ENCODE measurements at regions not wholly inside any gene's neighbourhood (a gene's known extent, or its start where the extent isn't known, plus 50 kb on each side); places are given as distances from the start of the nearest gene placed in this dataset.

- TF ChIP-seq CTCF (IDR thresholded peaks at IDR 0.05; ENCODE audit: low read depth, low read length, missing control alignments), result no peak
- no peak for DNase-seq (ENCODE audit: extremely low read depth, low read depth)
- H3K4me3 ChIP-seq (replicated peaks; ENCODE audit: low read depth, low read length), result no peak overlapping the region
Observed at GRCh38 chr10:118914629-118915028, 114.9 kb upstream of the NANOS1 start.

GRCh38 chr10:118915161-118915560 lies 114.4 kb upstream of the NANOS1 start:
- no peak overlapping the region for H3K4me3 ChIP-seq (replicated peaks; ENCODE audit: low read depth, low read length)
- no peak for TF ChIP-seq CTCF (IDR thresholded peaks at IDR 0.05; ENCODE audit: low read depth, low read length, missing control alignments)
- no peak for DNase-seq (ENCODE audit: extremely low read depth, low read depth)

- TF ChIP-seq CTCF (IDR thresholded peaks at IDR 0.05; ENCODE audit: low read depth, low read length, missing control alignments), result no peak
- DNase-seq (ENCODE audit: extremely low read depth, low read depth), result no peak
- no peak overlapping the region for H3K4me3 ChIP-seq (replicated peaks; ENCODE audit: low read depth, low read length)
Observed at GRCh38 chr10:118916777-118917176, 112.7 kb upstream of the NANOS1 start.

- H3K4me3 ChIP-seq (replicated peaks; ENCODE audit: low read depth, low read length), result no peak overlapping the region
- no peak for DNase-seq (ENCODE audit: extremely low read depth, low read depth)
- TF ChIP-seq CTCF (IDR thresholded peaks at IDR 0.05; ENCODE audit: low read depth, low read length, missing control alignments), result no peak
Observed at GRCh38 chr10:118917701-118918100, 111.8 kb upstream of the NANOS1 start.

GRCh38 chr10:118918116-118918515 lies 111.4 kb upstream of the NANOS1 start:
- no peak overlapping the region for H3K4me3 ChIP-seq (replicated peaks; ENCODE audit: low read depth, low read length)
- no peak for DNase-seq (ENCODE audit: extremely low read depth, low read depth)
- TF ChIP-seq CTCF (IDR thresholded peaks at IDR 0.05; ENCODE audit: low read depth, low read length, missing control alignments), result no peak

- no peak overlapping the region for H3K4me3 ChIP-seq (replicated peaks; ENCODE audit: low read depth, low read length)
- no peak for TF ChIP-seq CTCF (IDR thresholded peaks at IDR 0.05; ENCODE audit: low read depth, low read length, missing control alignments)
- DNase-seq (ENCODE audit: extremely low read depth, low read depth), result no peak
Observed at GRCh38 chr10:118918587-118918986, 110.9 kb upstream of the NANOS1 start.

- TF ChIP-seq CTCF (IDR thresholded peaks at IDR 0.05; ENCODE audit: low read depth, low read length, missing control alignments), result no peak
- no peak overlapping the region for H3K4me3 ChIP-seq (replicated peaks; ENCODE audit: low read depth, low read length)
Observed at GRCh38 chr10:118920206-118920605, 109.3 kb upstream of the NANOS1 start.

More at GRCh38 chr10:118920206-118920605, 109.3 kb upstream of the NANOS1 start:
- DNase-seq (ENCODE audit: extremely low read depth, low read depth), result no peak

Data from HFF-Myc (cell line).